ENCODE measurements at regions not wholly inside any gene's neighbourhood (a gene's known extent, or its start where the extent isn't known, plus 50 kb on each side); places are given as distances from the start of the nearest gene placed in this dataset.

GRCh38 chr15:29437888-29438702, 168.5 kb upstream of the NSMCE3 start:
- TF ChIP-seq, protein P1, sequence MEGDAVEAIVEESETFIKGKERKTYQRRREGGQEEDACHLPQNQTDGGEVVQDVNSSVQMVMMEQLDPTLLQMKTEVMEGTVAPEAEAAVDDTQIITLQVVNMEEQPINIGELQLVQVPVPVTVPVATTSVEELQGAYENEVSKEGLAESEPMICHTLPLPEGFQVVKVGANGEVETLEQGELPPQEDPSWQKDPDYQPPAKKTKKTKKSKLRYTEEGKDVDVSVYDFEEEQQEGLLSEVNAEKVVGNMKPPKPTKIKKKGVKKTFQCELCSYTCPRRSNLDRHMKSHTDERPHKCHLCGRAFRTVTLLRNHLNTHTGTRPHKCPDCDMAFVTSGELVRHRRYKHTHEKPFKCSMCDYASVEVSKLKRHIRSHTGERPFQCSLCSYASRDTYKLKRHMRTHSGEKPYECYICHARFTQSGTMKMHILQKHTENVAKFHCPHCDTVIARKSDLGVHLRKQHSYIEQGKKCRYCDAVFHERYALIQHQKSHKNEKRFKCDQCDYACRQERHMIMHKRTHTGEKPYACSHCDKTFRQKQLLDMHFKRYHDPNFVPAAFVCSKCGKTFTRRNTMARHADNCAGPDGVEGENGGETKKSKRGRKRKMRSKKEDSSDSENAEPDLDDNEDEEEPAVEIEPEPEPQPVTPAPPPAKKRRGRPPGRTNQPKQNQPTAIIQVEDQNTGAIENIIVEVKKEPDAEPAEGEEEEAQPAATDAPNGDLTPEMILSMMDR (optimal IDR thresholded peaks at IDR 0.05 in 1 of 3, IDR thresholded peaks at IDR 0.05 in 1 of 3, conservative IDR thresholded peaks at IDR 0.05 in 1 of 3; ENCODE audit: extremely low read depth in 1 of 3, insufficient read depth in 2 of 3, low read length in 3 of 3): no peak
- no peak for TF ChIP-seq EZH2 (IDR thresholded peaks at IDR 0.05; ENCODE audit: low read length)
